GM23338 (cell line): ENCODE measurements at regions not wholly inside any gene's neighbourhood (a gene's known extent, or its start where the extent isn't known, plus 50 kb on each side); places are given as distances from the start of the nearest gene placed in this dataset.

Experiments used
- ATAC-seq: fragments of 200-7000 bp; cut with Tn5 transposase; 3 replicates; pipeline ENCODE4 v1.9.1; 2020
- DNase-seq: peaks from one replicate; pipeline ENCODE4 v3.0.0-alpha.2; 2015; ENCODE audit warnings: low spot score
- H2AFZ ChIP-seq: fragments of 200-600 bp; sonication (generic); 2 replicates; pipeline ENCODE4 v1.8.0; 2016; ENCODE audit warnings: antibody characterized with exemption, mild to moderate bottlenecking, moderate library complexity
- H3F3A ChIP-seq: fragments of 200-600 bp; sonication (generic); replicated peaks from 2 replicates; pipeline ENCODE4 v1.8.0; 2017; ENCODE audit warnings: antibody characterized with exemption, mixed run types, low read depth
- H3K27ac ChIP-seq: fragments of 200-600 bp; sonication (generic); 2 replicates; pipeline ENCODE4 v1.6.1; 2016; ENCODE audit warnings: low read depth
- H3K27me3 ChIP-seq: fragments of 200-600 bp; sonication (generic); 2 replicates; pipeline ENCODE4 v1.8.0; 2016; ENCODE audit warnings: mild to moderate bottlenecking, mixed run types, moderate library complexity; ENCODE audit not compliant: insufficient read depth
- H3K36me3 ChIP-seq: fragments of 200-600 bp; sonication (generic); 2 replicates; pipeline ENCODE4 v1.8.0; 2016; ENCODE audit warnings: mild to moderate bottlenecking; ENCODE audit not compliant: insufficient read depth
- H3K4me1 ChIP-seq: fragments of 200-600 bp; sonication (generic); 2 replicates; pipeline ENCODE4 v1.8.0; 2016; ENCODE audit warnings: mild to moderate bottlenecking, moderate library complexity; ENCODE audit not compliant: insufficient read depth
- H3K4me2 ChIP-seq: fragments of 200-600 bp; sonication (generic); 2 replicates; pipeline ENCODE4 v1.7.1; 2017; ENCODE audit warnings: mixed run types
- H3K4me3 ChIP-seq: fragments of 200-600 bp; sonication (generic); 2 replicates; pipeline ENCODE4 v1.6.1; 2016; ENCODE audit warnings: mixed run types
- H3K79me2 ChIP-seq: fragments of 200-600 bp; sonication (generic); replicated peaks from 2 replicates; pipeline ENCODE4 v1.8.0; 2017; ENCODE audit warnings: mild to moderate bottlenecking; ENCODE audit not compliant: insufficient read depth
- H3K9me2 ChIP-seq: fragments of 200-600 bp; sonication (generic); 2 replicates; pipeline ENCODE4 v1.8.0; 2017; ENCODE audit not compliant: insufficient read depth
- H4K20me1 ChIP-seq: fragments of 200-600 bp; sonication (generic); replicated peaks from 2 replicates; pipeline ENCODE4 v1.8.0; 2017; ENCODE audit warnings: mild to moderate bottlenecking; ENCODE audit not compliant: insufficient read depth
- H3K27ac Mint-ChIP-seq: 2 replicates; pipeline ENCODE4 v1.8.0; 2020; ENCODE audit warnings: inconsistent platforms, mild to moderate bottlenecking, moderate library complexity, mixed read lengths
- H3K27me3 Mint-ChIP-seq: 3 replicates; pipeline ENCODE4 v1.8.0; 2022; ENCODE audit warnings: low read depth, mild to moderate bottlenecking, moderate library complexity, mixed read lengths, inconsistent platforms; ENCODE audit not compliant: insufficient read depth, poor library complexity
- H3K36me3 Mint-ChIP-seq: 3 replicates; pipeline ENCODE4 v1.8.0; 2021; ENCODE audit warnings: low read depth, mild to moderate bottlenecking, inconsistent platforms, moderate library complexity, mixed read lengths
- H3K4me1 Mint-ChIP-seq: 3 replicates; pipeline ENCODE4 v1.8.0; 2020; ENCODE audit warnings: mild to moderate bottlenecking, inconsistent platforms, mixed read lengths
- H3K4me3 Mint-ChIP-seq: 3 replicates; pipeline ENCODE4 v1.8.0; 2021; ENCODE audit warnings: moderate library complexity, mild to moderate bottlenecking, inconsistent platforms, mixed read lengths
- H3K9me3 Mint-ChIP-seq: 3 replicates; pipeline ENCODE4 v1.8.0; 2020; ENCODE audit warnings: moderate library complexity, mild to moderate bottlenecking, inconsistent platforms, mixed read lengths
- JUNB ChIP-seq: IDR thresholded peaks from one replicate; pipeline ENCODE4 v1.6.1; 2016; ENCODE audit warnings: antibody characterized with exemption; ENCODE audit not compliant: unreplicated experiment
- POLR2AphosphoS5 ChIP-seq: IDR thresholded peaks from 2 replicates; pipeline ENCODE4 v1.6.1; 2016; ENCODE audit warnings: antibody characterized with exemption, low read depth
- TF ChIP-seq, protein P1 (sequence below): IDR thresholded peaks from one replicate; pipeline ENCODE4 v1.6.1; 2018; ENCODE audit warnings: antibody characterized with exemption; ENCODE audit not compliant: unreplicated experiment
- TF ChIP-seq, protein P2 (sequence below): IDR thresholded peaks from 2 replicates; pipeline ENCODE4 v1.6.1; 2016; ENCODE audit warnings: antibody characterized with exemption
- TF ChIP-seq, protein P3 (sequence below), 2 experiments: fragments of 200-600 bp in 1 of 2; sonication (generic) in 1 of 2; conservative IDR thresholded peaks; 2 replicates each; pipeline versions ENCODE4 v1.5.1 to v1.6.1; 2016 to 2017; ENCODE audit warnings: antibody characterized with exemption in 2 of 2, low read depth in 2 of 2, mild to moderate bottlenecking in 2 of 2, moderate library complexity in 1 of 2

DNA sequence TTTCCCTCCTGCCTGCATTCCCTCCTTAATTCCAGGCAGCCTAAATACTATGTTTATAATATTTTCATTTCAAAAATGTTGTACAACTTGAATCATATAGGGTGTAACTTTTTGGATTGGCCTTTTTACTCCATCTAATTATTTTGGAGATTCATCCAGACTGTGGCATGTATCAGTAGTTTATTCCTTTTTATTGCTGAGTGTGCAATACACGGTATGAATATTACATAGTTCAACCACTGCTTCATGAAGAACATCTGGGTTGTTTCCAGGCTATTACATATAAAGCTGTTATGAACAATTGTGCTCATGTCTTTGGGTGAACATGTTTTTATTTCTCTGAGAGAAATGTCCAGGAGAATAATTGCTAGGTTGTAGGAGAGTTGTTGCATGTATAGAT is 253.5 kb upstream of the SLC35B3 start:
- H3K36me3 Mint-ChIP-seq: peaks cover 13% of the 10 kb centered on the region
- 0 out of 2 replicates have a peak, but pooled peaks cover 4% of the 10 kb centered on the region for H3K9me2 ChIP-seq
- no peak overlapping the region for H3K4me3 Mint-ChIP-seq
- H3K4me3 ChIP-seq: no peak overlapping the region
- no peak for ATAC-seq
- DNase-seq: no peak
- H3K27me3 Mint-ChIP-seq: peaks cover 5% of the 10 kb centered on the region
- no peak overlapping the region for H3K27ac Mint-ChIP-seq
- H3K27ac ChIP-seq: no peak overlapping the region
- no peaks in the 10 kb centered on the region for H3K4me1 ChIP-seq
- no peak overlapping the region for H2AFZ ChIP-seq
- H3K4me1 Mint-ChIP-seq: no peaks in the 10 kb centered on the region
- H3K4me2 ChIP-seq: no peak overlapping the region
- H4K20me1 ChIP-seq: no peaks in the 10 kb centered on the region
- H3K79me2 ChIP-seq: no peaks in the 10 kb centered on the region
- TF ChIP-seq POLR2AphosphoS5: no peak
- no peaks in the 10 kb centered on the region for H3F3A ChIP-seq
- no peaks in the 10 kb centered on the region for H3K27me3 ChIP-seq
- no peaks in the 10 kb centered on the region; the same call in 1 of the 2 replicates for H3K36me3 ChIP-seq
- H3K9me3 Mint-ChIP-seq: peaks cover 26% of the 10 kb centered on the region

DNA sequence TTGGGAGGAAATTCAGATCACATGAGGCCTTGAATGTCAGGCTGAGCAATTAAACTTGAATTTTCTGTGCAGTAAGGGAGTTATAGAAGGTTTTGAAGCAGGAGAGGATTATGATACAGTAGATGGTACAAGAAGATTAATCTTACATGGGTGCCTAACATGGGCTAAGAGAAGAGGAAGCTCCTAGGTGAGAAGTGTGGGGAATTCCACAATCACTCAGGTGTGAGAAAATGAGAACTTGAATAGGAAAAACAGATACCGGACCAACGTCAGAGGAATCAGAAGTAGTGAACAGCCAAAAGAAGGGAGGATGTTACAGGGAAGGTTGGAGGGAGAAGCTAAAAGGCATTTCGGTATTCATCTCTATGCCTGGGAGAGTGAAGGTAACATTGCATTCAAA is 250.7 kb upstream of the SLC35B3 start:
- no peaks in the 10 kb centered on the region for H3K79me2 ChIP-seq
- H3K4me1 ChIP-seq: no peaks in the 10 kb centered on the region
- TF ChIP-seq, protein P1, sequence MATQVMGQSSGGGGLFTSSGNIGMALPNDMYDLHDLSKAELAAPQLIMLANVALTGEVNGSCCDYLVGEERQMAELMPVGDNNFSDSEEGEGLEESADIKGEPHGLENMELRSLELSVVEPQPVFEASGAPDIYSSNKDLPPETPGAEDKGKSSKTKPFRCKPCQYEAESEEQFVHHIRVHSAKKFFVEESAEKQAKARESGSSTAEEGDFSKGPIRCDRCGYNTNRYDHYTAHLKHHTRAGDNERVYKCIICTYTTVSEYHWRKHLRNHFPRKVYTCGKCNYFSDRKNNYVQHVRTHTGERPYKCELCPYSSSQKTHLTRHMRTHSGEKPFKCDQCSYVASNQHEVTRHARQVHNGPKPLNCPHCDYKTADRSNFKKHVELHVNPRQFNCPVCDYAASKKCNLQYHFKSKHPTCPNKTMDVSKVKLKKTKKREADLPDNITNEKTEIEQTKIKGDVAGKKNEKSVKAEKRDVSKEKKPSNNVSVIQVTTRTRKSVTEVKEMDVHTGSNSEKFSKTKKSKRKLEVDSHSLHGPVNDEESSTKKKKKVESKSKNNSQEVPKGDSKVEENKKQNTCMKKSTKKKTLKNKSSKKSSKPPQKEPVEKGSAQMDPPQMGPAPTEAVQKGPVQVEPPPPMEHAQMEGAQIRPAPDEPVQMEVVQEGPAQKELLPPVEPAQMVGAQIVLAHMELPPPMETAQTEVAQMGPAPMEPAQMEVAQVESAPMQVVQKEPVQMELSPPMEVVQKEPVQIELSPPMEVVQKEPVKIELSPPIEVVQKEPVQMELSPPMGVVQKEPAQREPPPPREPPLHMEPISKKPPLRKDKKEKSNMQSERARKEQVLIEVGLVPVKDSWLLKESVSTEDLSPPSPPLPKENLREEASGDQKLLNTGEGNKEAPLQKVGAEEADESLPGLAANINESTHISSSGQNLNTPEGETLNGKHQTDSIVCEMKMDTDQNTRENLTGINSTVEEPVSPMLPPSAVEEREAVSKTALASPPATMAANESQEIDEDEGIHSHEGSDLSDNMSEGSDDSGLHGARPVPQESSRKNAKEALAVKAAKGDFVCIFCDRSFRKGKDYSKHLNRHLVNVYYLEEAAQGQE: no peak
- no peak for TF ChIP-seq JUNB
- TF ChIP-seq, protein P2, sequence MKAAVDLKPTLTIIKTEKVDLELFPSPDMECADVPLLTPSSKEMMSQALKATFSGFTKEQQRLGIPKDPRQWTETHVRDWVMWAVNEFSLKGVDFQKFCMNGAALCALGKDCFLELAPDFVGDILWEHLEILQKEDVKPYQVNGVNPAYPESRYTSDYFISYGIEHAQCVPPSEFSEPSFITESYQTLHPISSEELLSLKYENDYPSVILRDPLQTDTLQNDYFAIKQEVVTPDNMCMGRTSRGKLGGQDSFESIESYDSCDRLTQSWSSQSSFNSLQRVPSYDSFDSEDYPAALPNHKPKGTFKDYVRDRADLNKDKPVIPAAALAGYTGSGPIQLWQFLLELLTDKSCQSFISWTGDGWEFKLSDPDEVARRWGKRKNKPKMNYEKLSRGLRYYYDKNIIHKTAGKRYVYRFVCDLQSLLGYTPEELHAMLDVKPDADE: no peak
- no peak for TF ChIP-seq POLR2AphosphoS5
- TF ChIP-seq, protein P3, sequence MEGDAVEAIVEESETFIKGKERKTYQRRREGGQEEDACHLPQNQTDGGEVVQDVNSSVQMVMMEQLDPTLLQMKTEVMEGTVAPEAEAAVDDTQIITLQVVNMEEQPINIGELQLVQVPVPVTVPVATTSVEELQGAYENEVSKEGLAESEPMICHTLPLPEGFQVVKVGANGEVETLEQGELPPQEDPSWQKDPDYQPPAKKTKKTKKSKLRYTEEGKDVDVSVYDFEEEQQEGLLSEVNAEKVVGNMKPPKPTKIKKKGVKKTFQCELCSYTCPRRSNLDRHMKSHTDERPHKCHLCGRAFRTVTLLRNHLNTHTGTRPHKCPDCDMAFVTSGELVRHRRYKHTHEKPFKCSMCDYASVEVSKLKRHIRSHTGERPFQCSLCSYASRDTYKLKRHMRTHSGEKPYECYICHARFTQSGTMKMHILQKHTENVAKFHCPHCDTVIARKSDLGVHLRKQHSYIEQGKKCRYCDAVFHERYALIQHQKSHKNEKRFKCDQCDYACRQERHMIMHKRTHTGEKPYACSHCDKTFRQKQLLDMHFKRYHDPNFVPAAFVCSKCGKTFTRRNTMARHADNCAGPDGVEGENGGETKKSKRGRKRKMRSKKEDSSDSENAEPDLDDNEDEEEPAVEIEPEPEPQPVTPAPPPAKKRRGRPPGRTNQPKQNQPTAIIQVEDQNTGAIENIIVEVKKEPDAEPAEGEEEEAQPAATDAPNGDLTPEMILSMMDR (conservative IDR thresholded peaks at IDR 0.05; ENCODE audit: low read depth in 2 of 2): no peak
- Mint-ChIP-seq H3K27me3 (peaks cover 6% of the 10 kb centered on the region), H3K36me3 (no peaks in the 10 kb centered on the region), H3K4me1 (no peaks in the 10 kb centered on the region), H3K9me3 (0 out of 3 replicates have a peak, but pooled peaks cover under 1% of the 10 kb centered on the region), H3K27ac (no peak overlapping the region), H3K4me3 (no peak overlapping the region)
- no peaks in the 10 kb centered on the region for H3F3A ChIP-seq
- no peak overlapping the region for H3K4me3 ChIP-seq
- DNase-seq (no peak), ATAC-seq (no peak)
- no peak overlapping the region for H2AFZ ChIP-seq
- H4K20me1 ChIP-seq: no peaks in the 10 kb centered on the region
- no peaks in the 10 kb centered on the region for H3K36me3 ChIP-seq
- no peaks in the 10 kb centered on the region for H3K9me2 ChIP-seq
- no peaks in the 10 kb centered on the region for H3K27me3 ChIP-seq
- no peak overlapping the region for H3K4me2 ChIP-seq
- H3K27ac ChIP-seq: no peak overlapping the region
